ENCODE measurements at regions not wholly inside any gene's neighbourhood (a gene's known extent, or its start where the extent isn't known, plus 50 kb on each side); places are given as distances from the start of the nearest gene placed in this dataset.
"Not testable (repeated sequence)": the region's sequence is repeated elsewhere in the genome, so short reads cannot be mapped to it uniquely, and the experiment has no call there.

GRCh38 chr7:94174956-94175355 is 170.8 kb upstream of the BET1 start:
- no peak for DNase-seq (ENCODE audit: low read depth in 2 of 2)

GRCh38 chr7:94176694-94177200 is 172.6 kb upstream of the BET1 start:
- no peak for DNase-seq (ENCODE audit: low read depth in 2 of 2)

GRCh38 chr7:94177441-94177840 is 173.3 kb upstream of the BET1 start:
- DNase-seq (ENCODE audit: low read depth in 2 of 2) = no peak

GRCh38 chr7:94178230-94178629 is 174.1 kb upstream of the BET1 start:
- DNase-seq (ENCODE audit: low read depth in 2 of 2) = no peak

- no peak for DNase-seq (ENCODE audit: low read depth in 2 of 2)
Measured at GRCh38 chr7:94179466-94179865, 175.3 kb upstream of the BET1 start.

GRCh38 chr7:94182066-94182465 is 177.9 kb upstream of the BET1 start:
- no peak for DNase-seq (ENCODE audit: low read depth in 2 of 2)

GRCh38 chr7:94182721-94183120 is 178.6 kb upstream of the BET1 start:
- no peak for DNase-seq (ENCODE audit: low read depth in 2 of 2)

- DNase-seq (ENCODE audit: low read depth in 2 of 2) = no peak
Measured at GRCh38 chr7:94183289-94183749, 179.2 kb upstream of the BET1 start.

- DNase-seq (ENCODE audit: low read depth in 2 of 2) = no peak
Measured at GRCh38 chr7:94183891-94184290, 179.7 kb upstream of the BET1 start.

GRCh38 chr7:94188350-94188749 is 184.2 kb upstream of the BET1 start:
- no peak for DNase-seq (ENCODE audit: low read depth in 2 of 2)

GRCh38 chr7:94190599-94191061 is 186.5 kb upstream of the BET1 start:
- DNase-seq (ENCODE audit: low read depth in 2 of 2) = no peak

- not testable (repeated sequence) for DNase-seq (ENCODE audit: low read depth in 2 of 2)
Measured at GRCh38 chr7:94194426-94194825, 190.3 kb upstream of the BET1 start.

GRCh38 chr7:94195201-94195600 is 191.0 kb upstream of the BET1 start:
- no peak for DNase-seq (ENCODE audit: low read depth in 2 of 2)

GRCh38 chr7:94195813-94196212 is 191.7 kb upstream of the BET1 start:
- no peak for DNase-seq (ENCODE audit: low read depth in 2 of 2)

- DNase-seq (ENCODE audit: low read depth in 2 of 2) = no peak
Measured at GRCh38 chr7:94205529-94205928, 189.2 kb upstream of the COL1A2 start.

GRCh38 chr7:94206295-94206694 is 188.4 kb upstream of the COL1A2 start:
- DNase-seq (ENCODE audit: low read depth in 2 of 2) = no peak

- DNase-seq (ENCODE audit: low read depth in 2 of 2) = no peak
Measured at GRCh38 chr7:94212160-94212559, 182.5 kb upstream of the COL1A2 start.

- DNase-seq (ENCODE audit: low read depth in 2 of 2) = no peak
Measured at GRCh38 chr7:94216944-94217461, 177.7 kb upstream of the COL1A2 start.

GRCh38 chr7:94217766-94218165 is 176.9 kb upstream of the COL1A2 start:
- DNase-seq (ENCODE audit: low read depth in 2 of 2) = no peak

GRCh38 chr7:94222516-94222915 is 172.2 kb upstream of the COL1A2 start:
- DNase-seq (ENCODE audit: low read depth in 2 of 2) = no peak

GRCh38 chr7:94223375-94224084 is 171.2 kb upstream of the COL1A2 start:
- DNase-seq (ENCODE audit: low read depth in 2 of 2) = no peak

GRCh38 chr7:94228223-94228622 is 166.5 kb upstream of the COL1A2 start:
- no peak for DNase-seq (ENCODE audit: low read depth in 2 of 2)

- DNase-seq (ENCODE audit: low read depth in 2 of 2) = no peak
Measured at GRCh38 chr7:94228678-94229077, 166.0 kb upstream of the COL1A2 start.
